GM12878 (cell line): ENCODE measurements at regions not wholly inside any gene's neighbourhood (a gene's known extent, or its start where the extent isn't known, plus 50 kb on each side); places are given as distances from the start of the nearest gene placed in this dataset.

ENCODE experiments used
- ATAC-seq: fragments of 200-7000 bp; cut with Tn5 transposase; 3 replicates; pipeline ENCODE4 v1.9.1; 2020; ENCODE audit warnings: mild to moderate bottlenecking, moderate library complexity
- BruUV-seq: library from RNA; stranded (reverse); fragments of 400-500 nt; replicated peaks from 2 replicates; lab custom pipeline; 2021; lab: Mats Ljungman, UMichigan
- CTCF ChIA-PET: fragments of 300-600 bp; sonication (Branson Sonifier 250); formaldehyde crosslinking; extraction: SDS; loops from one replicate; lab custom pipeline; 2021; ENCODE audit warnings: inconsistent platforms; lab: Yijun Ruan, JAX
- POLR2A ChIA-PET: fragments of 350-600 bp; formaldehyde crosslinking; extraction: SDS; loops from one replicate; lab custom pipeline; 2021; ENCODE audit warnings: inconsistent platforms; lab: Charles Lee
- RAD21 ChIA-PET: fragments of 300-600 bp; sonication (Branson Sonifier 250); formaldehyde crosslinking; loops from one replicate; lab custom pipeline; 2023; ENCODE audit warnings: antibody characterized with exemption; ENCODE audit not compliant: unreplicated experiment; lab: Charles Lee
- SMC1A ChIA-PET: fragments of 300-600 bp; sonication (Branson Sonifier 250); formaldehyde crosslinking; loops from one replicate; lab custom pipeline; 2023; ENCODE audit not compliant: unreplicated experiment, uncharacterized antibody; lab: Charles Lee
- DNase-seq: peaks from one replicate; pipeline ENCODE4 v3.0.0-alpha.2; 2011; ENCODE audit warnings: low read depth, low spot score
- FAIRE-seq: peaks from 3 replicates; lab custom pipeline; 2011; peaks lifted over from hg19 to GRCh38; lab: Jason Lieb, UNC
- H2AFZ ChIP-seq: 2 replicates; pipeline ENCODE4 v1.6.0; 2011; ENCODE audit warnings: low read depth, low read length, control low read depth; ENCODE audit not compliant: control insufficient read depth
- H3K27ac ChIP-seq: 2 replicates; pipeline ENCODE4 v1.5.1; 2011; ENCODE audit warnings: control low read depth; ENCODE audit not compliant: control insufficient read depth, insufficient read depth
- H3K27me3 ChIP-seq, 2 experiments: replicated peaks in 1 of 2; 2 replicates each; pipeline versions ENCODE4 v1.6.0 to v1.6.1; 2011; ENCODE audit warnings: low read length in 1 of 2; ENCODE audit not compliant: control insufficient read depth in 2 of 2, insufficient read depth in 2 of 2
- H3K36me3 ChIP-seq, 2 experiments: 2 replicates each; pipeline ENCODE4 v1.5.1; 2011; ENCODE audit warnings: low read length in 1 of 2; ENCODE audit not compliant: control insufficient read depth in 2 of 2, insufficient read depth in 2 of 2
- H3K4me1 ChIP-seq: 2 replicates; pipeline ENCODE4 v1.6.1; 2011; ENCODE audit warnings: mild to moderate bottlenecking, low read length, moderate library complexity, mixed read lengths; ENCODE audit not compliant: control insufficient read depth, insufficient read depth
- H3K4me2 ChIP-seq: 2 replicates; pipeline ENCODE4 v1.6.0; 2011; ENCODE audit warnings: control low read depth; ENCODE audit not compliant: control insufficient read depth, insufficient read depth
- H3K4me3 ChIP-seq: fragments of 200-600 bp; sonication (generic); 2 replicates; pipeline ENCODE4 v1.5.1; 2016
- H3K79me2 ChIP-seq: 2 replicates; pipeline ENCODE4 v1.6.0; 2011; ENCODE audit warnings: low read length; ENCODE audit not compliant: control insufficient read depth, insufficient read depth
- H3K9ac ChIP-seq: 2 replicates; pipeline ENCODE4 v1.8.0; 2011; ENCODE audit warnings: low read length, control low read depth, mixed read lengths; ENCODE audit not compliant: control insufficient read depth, insufficient read depth
- H3K9me3 ChIP-seq: replicated peaks from 3 replicates; pipeline ENCODE4 v1.5.1; 2011; ENCODE audit warnings: mild to moderate bottlenecking, low read length; ENCODE audit not compliant: control insufficient read depth, insufficient read depth
- H4K20me1 ChIP-seq: 2 replicates; pipeline ENCODE4 v1.6.0; 2011; ENCODE audit not compliant: control insufficient read depth, insufficient read depth
- ASH2L ChIP-seq: fragments of 300-600, 200-600 bp; sonication (generic); IDR thresholded peaks from 2 replicates; pipeline ENCODE4 v1.6.1; 2017; ENCODE audit warnings: low read depth, mild to moderate bottlenecking, borderline replicate concordance
- ATF2 ChIP-seq: IDR thresholded peaks from 2 replicates; pipeline ENCODE4 v1.6.1; 2012; ENCODE audit warnings: low read length, inconsistent platforms
- CHD1 ChIP-seq: IDR thresholded peaks from 2 replicates; pipeline ENCODE4 v1.6.1; 2012; ENCODE audit warnings: low read depth, low read length, improper control_type of control experiment
- EP300 ChIP-seq, 2 experiments: fragments of 150-350 bp in 1 of 2; IDR thresholded peaks; 2 replicates each; pipeline ENCODE4 v1.6.1; 2011 to 2012; ENCODE audit warnings: low read depth in 2 of 2, low read length in 2 of 2, borderline replicate concordance in 1 of 2, improper control_type of control experiment in 1 of 2, inconsistent platforms in 1 of 2; ENCODE audit not compliant: control insufficient read depth in 1 of 2
- SKIL ChIP-seq: fragments of 450-650 bp; IDR thresholded peaks from 2 replicates; pipeline ENCODE4 v1.6.1; 2017; ENCODE audit warnings: mild to moderate bottlenecking, low read depth, inconsistent platforms; ENCODE audit not compliant: poor library complexity, severe bottlenecking
- SPI1 ChIP-seq: IDR thresholded peaks from 2 replicates; pipeline ENCODE4 v1.6.1; 2011; ENCODE audit warnings: low read depth, mild to moderate bottlenecking, low read length, moderate library complexity, borderline replicate concordance; ENCODE audit not compliant: insufficient read depth
- SREBF2 ChIP-seq: IDR thresholded peaks from 2 replicates; pipeline ENCODE4 v1.6.1; 2012; ENCODE audit warnings: mild to moderate bottlenecking, low read length
- SUPT20H ChIP-seq: IDR thresholded peaks from 2 replicates; pipeline ENCODE4 v1.6.1; 2011; ENCODE audit warnings: low read depth, mild to moderate bottlenecking, low read length, moderate library complexity, borderline replicate concordance; ENCODE audit not compliant: control insufficient read depth
- TAF1 ChIP-seq: IDR thresholded peaks from 2 replicates; pipeline ENCODE4 v1.6.1; 2011; ENCODE audit warnings: mild to moderate bottlenecking, low read depth, low read length, borderline replicate concordance
- WGBS: methylation state at CpG from one replicate; pipeline ENCODE4 v1.1.6; 2016; ENCODE audit warnings: low lambda C conversion rate; ENCODE audit not compliant: insufficient replicate concordance, insufficient coverage; ENCODE audit errors: missing lambda C conversion rate; 5-methylcytosine and 5-hydroxymethylcytosine counted together
- in situ Hi-C: fragments of 300-500 bp; cut with MboI; formaldehyde crosslinking; loops from 9 replicates; pipeline ENCODE4 v1.14.3; 2018; ENCODE audit warnings: mixed read lengths
- intact Hi-C: fragments of 100-400 bp; cut with micrococcal nuclease; formaldehyde crosslinking; loops from one replicate; pipeline ENCODE4 v1.14.2; 2022; ENCODE audit not compliant: unreplicated experiment
- TF ChIP-seq, protein P1 (sequence below): fragments of 450-650 bp; formaldehyde crosslinking; IDR thresholded peaks from 2 replicates; pipeline ENCODE4 v1.4.0; 2022; ENCODE audit warnings: mild to moderate bottlenecking, moderate library complexity
- TF ChIP-seq, protein P2 (sequence below): fragments of 450-650 bp; IDR thresholded peaks from 2 replicates; pipeline ENCODE4 v1.6.1; 2017; ENCODE audit warnings: borderline replicate concordance

- SMC1A ChIA-PET = no interaction called here
- Histone ChIP-seq H4K20me1 (no peaks in the 10 kb centered on the region), H3K9me3 (no peaks in the 10 kb centered on the region), H3K27ac (no peak overlapping the region), H2AFZ (no peak overlapping the region), H3K4me3 (no peak overlapping the region), H3K4me1 (no peaks in the 10 kb centered on the region), H3K27me3 (no peaks in the 10 kb centered on the region), H3K79me2 (no peaks in the 10 kb centered on the region), H3K9ac (no peak overlapping the region), H3K4me2 (no peak overlapping the region), H3K36me3 (no peaks in the 10 kb centered on the region)
- ATAC-seq (no peak), DNase-seq (no peak), FAIRE-seq (no peak)
- CTCF ChIA-PET = no interaction called here
- POLR2A ChIA-PET = no interaction called here
- WGBS = 35% methylated on average over 3 of the region's 3 CpGs
- in situ Hi-C loops (no loop called here), intact Hi-C loops (no loop called here)
- no peak for TF ChIP-seq CHD1
- TF ChIP-seq, protein P1, sequence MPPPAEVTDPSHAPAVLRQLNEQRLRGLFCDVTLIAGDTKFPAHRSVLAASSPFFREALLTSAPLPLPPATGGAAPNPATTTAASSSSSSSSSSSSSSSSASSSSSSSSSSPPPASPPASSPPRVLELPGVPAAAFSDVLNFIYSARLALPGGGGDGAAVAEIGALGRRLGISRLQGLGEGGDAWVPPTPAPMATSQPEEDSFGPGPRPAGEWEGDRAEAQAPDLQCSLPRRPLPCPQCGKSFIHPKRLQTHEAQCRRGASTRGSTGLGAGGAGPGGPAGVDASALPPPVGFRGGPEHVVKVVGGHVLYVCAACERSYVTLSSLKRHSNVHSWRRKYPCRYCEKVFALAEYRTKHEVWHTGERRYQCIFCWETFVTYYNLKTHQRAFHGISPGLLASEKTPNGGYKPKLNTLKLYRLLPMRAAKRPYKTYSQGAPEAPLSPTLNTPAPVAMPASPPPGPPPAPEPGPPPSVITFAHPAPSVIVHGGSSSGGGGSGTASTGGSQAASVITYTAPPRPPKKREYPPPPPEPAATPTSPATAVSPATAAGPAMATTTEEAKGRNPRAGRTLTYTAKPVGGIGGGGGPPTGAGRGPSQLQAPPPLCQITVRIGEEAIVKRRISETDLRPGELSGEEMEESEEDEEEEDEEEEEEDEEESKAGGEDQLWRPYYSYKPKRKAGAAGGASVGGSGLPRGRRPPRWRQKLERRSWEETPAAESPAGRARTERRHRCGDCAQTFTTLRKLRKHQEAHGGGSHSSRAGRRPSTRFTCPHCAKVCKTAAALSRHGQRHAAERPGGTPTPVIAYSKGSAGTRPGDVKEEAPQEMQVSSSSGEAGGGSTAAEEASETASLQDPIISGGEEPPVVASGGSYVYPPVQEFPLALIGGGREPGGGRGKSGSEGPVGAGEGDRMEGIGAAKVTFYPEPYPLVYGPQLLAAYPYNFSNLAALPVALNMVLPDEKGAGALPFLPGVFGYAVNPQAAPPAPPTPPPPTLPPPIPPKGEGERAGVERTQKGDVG (CRISPR knock-in tag) = no peak
- TF ChIP-seq SPI1 = no peak
- TF ChIP-seq, protein P2, sequence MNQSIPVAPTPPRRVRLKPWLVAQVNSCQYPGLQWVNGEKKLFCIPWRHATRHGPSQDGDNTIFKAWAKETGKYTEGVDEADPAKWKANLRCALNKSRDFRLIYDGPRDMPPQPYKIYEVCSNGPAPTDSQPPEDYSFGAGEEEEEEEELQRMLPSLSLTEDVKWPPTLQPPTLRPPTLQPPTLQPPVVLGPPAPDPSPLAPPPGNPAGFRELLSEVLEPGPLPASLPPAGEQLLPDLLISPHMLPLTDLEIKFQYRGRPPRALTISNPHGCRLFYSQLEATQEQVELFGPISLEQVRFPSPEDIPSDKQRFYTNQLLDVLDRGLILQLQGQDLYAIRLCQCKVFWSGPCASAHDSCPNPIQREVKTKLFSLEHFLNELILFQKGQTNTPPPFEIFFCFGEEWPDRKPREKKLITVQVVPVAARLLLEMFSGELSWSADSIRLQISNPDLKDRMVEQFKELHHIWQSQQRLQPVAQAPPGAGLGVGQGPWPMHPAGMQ = no peak
- TF ChIP-seq ASH2L = no peak
- no peak for TF ChIP-seq TAF1
- no peak for TF ChIP-seq SKIL
- TF ChIP-seq SUPT20H = no peak
- no peak for TF ChIP-seq SREBF2
- no peak for TF ChIP-seq ATF2
- TF ChIP-seq EP300 (IDR thresholded peaks at IDR 0.05; ENCODE audit: borderline replicate concordance in 1 of 2, control insufficient read depth in 1 of 2, low read depth in 2 of 2, low read length in 2 of 2) = no peak
- BruUV-seq = no TSS peak
- RAD21 ChIA-PET = no interaction called here
These were observed 135.2 kb upstream of the TARS1 start for GRCh38 chr5:33305572-33305971.
